Activated CD8-positive, alpha-beta memory T cell treated with anti-CD3 and anti-CD28 coated beads for 1 hour (primary cell): ENCODE measurements at regions not wholly inside any gene's neighbourhood (a gene's known extent, or its start where the extent isn't known, plus 50 kb on each side); places are given as distances from the start of the nearest gene placed in this dataset.

ENCODE experiments used
- DNase-seq, 2 donors: peaks; one replicate each; pipeline ENCODE4 v3.0.0-alpha.2; 2020; ENCODE audit warnings: low read depth in 1 of 2; ENCODE audit errors: extremely low read depth in 1 of 2

DNA sequence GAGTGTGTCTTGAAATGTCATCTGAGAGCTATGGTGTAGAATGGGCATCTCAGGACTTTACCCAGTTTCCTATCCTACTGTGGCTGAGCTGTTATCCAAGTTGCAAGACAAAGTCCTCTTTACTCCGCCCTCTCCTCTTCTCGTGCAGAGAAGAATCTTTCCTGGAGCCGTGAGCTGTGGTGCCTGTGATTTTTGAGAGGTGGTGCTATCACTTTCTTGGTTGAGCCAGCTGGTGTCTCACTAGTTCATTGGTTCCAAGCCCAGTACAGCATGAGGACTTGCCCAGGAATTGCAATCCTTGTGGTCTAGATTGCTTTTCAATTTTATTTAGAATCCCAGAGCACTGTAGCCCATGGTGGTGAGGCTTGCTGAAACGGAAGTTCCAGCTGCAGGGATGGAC lies 2300.3 kb downstream of the MAT2B start:
- no peak for DNase-seq

DNA sequence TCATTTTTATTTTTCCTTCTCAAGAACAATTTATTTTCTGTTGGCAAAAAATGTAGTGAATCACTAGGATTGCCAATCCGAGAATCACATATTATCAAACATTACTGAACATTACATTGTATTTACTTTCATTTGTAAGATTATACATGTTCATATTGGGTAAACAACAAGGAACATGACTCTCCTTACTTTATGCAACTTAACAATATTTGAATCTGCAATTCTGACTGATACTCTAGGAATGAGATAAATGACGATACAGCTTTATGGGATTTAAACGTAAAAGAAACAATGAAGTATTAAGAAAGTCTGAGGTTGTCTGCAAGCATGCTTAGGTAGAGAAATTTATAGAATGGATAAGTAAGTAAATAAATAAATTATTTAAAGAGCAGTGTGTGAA lies 2302.9 kb downstream of the MAT2B start:
- DNase-seq, result no peak

DNA sequence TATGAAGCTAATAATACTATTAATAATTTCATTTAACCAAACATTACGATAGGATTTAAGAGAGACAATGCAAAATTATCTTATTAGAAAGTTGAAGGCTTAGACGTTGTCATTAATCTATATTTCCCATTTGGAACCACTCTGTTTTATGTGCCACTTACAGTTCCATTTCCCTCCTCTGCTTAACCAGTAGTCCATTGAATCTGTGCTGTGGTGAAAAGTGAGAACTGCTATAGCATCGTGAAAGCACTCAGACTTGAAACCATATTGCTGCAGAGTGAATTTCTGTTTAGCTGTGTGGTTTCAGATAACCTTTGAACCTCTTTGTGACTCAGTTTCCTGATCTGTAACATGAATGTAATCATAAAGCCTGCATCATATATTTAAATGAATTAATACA lies 2304.5 kb downstream of the MAT2B start:
- no peak for DNase-seq

DNA sequence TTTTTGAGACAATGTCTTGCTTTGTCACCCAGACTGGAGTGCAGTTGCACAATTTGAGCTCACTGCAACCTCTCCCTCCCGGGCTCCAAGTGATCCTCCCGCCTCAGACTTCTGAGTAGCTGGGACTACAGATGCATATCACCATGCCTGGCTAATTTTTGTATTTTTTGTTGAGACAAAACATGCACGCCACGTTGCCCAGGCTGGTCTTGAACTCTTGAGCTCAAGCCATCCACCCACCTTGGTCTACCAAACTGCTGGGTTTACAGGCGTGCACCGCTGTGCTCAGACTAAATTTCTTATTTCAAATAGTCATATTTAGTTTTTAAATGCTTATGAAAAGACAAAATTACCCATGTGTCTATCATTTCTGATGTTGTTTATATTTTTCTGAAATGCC lies 2324.1 kb downstream of the MAT2B start:
- no peak for DNase-seq

DNA sequence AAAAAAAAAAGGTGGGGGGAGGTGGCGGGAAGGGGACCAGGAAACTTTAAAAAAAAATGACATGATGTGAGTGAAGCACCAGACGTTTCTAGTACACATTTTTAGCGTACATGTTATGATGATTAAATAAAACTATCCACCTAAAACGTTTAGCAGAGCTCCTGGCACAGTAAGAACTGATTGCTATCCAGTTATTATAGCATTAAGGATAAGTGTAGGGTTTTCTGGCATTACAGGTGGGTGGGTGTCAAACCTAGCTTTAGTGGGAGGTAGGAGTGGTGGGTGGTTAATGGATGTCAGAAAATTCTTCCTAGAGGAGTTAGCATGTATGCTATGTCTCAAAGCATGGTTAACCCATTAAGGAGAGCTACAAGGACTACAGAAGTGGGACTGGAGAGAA lies 2329.5 kb downstream of the MAT2B start:
- DNase-seq, result no peak

DNA sequence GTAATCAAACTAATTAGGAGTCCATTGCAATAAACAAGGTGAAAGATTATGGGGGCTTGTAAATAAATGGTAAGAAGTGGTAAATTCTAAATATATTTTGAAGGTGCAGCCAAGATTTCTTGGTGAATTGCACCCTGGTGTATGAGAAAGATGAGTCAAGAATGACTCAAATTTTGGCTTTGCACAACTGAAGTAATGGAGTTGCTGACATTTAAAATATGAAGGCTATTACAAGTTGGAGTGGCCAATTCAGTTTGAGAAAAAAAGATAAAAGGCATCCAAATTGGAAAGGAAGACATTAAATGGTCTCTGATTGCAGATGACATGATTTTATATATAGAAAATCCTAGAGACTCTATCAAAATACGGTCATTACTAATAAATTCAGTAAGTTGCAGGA lies 2330.6 kb downstream of the MAT2B start:
- no peak for DNase-seq

DNA sequence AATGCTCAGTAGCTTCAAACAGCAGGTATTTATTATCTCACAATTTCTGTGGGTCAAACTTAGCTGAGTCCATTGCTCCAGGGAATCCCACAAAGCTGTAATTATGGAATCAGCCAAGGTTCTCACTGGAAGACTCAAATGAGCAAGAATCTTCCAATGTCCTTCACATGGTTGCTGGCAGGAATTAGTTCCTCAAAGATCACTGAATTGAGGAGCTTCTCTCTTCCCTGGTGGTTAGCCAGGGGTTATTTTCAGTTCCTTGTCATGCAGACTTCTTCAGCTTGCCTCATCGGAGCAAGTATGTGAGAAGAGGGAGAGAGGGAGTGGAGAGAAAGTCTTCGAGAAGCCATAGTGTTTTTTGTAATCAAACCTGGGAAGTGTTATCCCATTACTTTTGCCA lies 2331.9 kb downstream of the MAT2B start:
- DNase-seq, result no peak

DNA sequence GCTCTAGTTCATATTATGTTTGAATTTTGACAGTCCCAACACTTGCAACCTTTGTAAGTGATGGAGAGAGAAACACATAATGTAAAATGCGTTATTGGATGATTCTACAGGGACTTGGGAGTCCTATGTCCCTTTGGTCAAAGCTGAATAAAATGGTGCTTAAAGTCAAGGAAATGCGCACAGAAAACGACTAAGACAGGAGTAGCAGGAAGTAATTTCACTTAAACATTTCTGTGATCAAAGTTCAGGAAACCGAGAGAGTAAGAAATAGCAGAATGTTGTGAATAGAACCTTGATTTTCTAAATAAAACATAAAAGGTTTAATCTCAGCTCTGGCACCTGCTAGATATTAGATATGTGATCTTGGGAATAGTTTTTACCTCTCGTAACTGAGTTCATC lies 2339.2 kb downstream of the MAT2B start:
- DNase-seq, result no peak

DNA sequence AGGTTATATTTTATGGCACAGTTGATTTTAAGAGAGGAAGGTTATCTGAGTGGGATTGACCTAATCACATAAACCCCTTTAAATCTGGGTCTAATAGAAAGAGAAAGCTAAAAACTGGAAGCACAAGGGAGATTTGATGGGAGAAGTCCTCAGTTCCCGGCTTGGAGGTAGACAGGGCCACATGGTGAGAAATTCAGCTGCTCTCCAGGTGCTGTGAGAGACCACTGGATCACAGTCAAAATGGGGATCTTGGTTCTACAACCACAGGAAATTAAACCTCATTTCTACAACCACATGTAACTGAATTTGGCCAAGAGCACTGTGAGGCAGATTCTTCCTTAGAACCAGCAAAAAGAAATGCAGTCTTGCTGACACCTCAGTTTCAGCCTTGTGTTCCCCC lies 2352.7 kb downstream of the MAT2B start:
- DNase-seq, result no peak

DNA sequence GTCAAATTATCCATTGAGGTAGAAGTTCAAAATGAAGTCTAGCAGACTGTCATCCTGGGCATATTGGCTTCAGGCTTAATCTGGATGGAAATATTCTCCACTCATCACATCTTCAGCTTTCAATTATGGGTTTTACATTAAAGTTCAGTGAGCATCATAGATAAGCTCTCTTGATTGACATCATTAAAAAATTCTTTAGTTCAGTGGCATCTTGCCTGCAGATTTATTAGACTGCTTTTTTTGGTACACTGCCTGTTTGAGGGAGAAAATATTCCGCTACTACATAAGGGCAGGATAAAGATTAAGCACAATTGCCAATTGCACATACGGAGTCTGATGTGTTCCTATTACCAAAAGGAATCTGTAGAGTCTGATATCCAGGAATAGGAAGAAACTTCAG lies 2353.8 kb downstream of the MAT2B start:
- DNase-seq, result no peak

DNA sequence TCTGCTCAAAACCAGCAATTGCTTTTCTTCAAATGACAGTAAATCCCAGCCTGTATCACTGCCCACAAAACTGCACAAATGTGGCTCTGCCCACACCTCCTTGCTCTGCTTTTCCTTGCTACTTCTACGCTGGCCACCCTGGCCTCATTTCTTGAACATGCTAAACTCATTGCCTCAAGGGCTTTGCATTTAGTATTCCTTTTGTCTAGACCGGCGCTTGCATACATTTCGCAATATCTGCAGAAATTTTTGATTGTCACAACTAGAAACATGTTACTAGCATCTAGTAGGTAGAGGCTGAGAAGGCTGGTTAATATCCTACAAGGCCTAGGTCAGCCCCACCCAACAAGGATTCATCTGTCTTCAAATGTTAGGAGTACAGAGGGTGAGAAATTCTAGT lies 2357.8 kb downstream of the MAT2B start:
- no peak for DNase-seq

DNA sequence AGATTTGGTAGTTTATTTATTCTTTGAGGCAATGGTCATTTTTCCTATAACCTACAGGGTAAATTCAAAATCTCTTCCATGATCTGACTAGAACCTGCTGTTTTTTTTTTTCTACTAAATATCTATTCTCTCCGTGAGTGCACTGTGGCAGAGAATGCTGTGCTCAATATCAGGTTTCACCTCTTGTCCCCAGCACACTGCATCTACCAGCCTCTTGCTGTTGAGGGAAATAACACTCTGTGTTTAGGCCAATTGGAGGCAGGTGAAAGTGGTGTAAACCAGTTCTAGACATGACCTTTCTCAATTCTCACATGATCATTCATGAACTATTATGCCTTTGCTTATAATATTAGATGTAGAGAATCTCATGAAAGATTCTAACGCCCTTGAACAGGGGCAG lies 2365.9 kb downstream of the MAT2B start:
- DNase-seq, result no peak

DNA sequence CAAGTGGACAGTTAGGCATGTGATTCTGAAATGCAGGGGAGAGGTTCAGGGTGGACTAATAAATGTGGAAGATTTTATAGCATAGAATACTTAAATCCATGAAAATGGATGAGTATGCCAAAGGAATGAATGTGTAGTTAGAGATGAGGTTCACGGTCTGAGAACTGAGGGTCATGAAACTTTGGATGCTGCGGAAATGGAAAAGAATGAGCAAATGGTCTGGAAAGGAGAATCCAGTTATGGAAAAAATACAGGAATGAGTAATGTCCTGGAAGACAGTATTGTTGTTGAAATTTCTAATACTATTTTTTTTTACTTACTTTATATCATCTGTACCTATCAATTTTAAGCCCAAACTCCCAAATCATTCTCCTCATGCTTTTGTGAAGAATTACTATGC lies 2369.4 kb downstream of the MAT2B start:
- no peak for DNase-seq

DNA sequence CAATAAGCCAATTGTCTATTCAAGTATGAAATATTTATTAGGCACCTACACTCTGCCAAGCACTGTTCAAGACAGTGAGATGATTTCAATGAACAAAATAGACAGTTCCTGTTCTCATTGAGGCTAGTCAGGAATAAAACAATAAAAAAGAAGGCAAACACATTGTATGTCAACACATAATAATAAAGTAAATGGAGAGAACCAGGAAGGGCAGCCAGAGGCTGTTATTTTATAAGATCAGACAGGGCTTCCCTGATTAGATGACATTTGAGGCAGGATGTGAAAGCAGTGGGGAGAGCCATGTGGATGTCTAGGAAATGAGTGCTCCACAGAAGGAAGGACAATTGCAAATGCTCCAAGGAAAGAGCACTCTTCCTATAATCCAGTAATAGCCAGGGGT lies 2371.1 kb downstream of the MAT2B start:
- DNase-seq, result no peak

DNA sequence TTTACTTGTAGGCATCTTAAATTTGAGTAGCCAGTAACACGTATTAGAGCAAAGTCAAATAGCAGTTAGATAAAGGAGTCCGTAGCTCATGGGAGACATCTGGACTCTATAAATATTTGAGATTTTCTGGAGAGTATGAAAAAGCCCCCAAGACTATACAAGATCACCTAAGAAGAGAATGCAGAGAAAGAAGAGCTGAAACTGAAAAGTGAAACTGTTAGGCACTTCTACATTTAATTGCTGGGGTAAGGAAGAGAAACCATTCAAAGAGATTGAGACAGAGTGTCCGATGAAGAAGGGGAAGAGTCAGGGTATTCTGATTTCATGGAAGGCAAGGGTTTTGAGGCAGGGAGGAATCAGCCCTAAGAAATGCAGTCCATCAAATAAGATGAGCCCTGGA lies 2372.1 kb downstream of the MAT2B start:
- DNase-seq, result no peak

DNA sequence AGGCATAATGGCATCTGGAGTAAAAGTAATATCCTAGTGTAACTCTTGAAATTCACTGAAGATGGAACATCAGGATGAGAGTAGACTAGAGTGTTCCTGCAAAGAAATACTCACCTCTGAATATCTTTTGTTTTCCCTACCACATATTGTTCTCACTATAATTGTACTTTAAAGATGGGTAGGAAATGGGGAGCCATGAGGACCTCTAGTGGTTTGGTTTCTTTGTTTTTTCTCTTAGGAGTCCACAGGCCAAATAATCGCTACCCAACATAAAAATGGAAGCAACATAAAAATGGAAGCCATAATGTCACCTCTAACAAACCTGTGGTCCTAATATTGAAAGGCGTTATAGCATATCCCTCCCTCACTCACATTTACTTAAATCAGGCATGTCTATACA lies 2375.8 kb downstream of the MAT2B start:
- no peak for DNase-seq

DNA sequence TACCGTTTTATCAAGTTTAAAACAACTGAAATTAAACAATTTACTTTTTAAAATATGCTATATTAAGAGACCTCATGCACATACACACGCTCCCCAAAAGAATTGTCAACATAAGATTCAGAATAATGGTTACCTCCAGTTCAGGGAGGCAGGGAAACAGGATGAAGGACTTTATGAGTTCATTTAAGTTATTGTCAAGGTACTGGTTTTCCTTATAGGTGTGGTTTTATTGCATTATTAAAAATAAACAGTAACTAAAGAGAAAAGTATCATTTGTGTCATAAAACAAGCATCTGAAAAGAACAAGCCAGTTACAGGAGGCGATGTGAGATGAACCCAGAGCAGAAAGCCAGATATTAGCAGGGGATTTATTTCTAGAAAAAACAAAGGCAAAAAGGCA lies 2376.7 kb downstream of the MAT2B start:
- DNase-seq, result no peak

DNA sequence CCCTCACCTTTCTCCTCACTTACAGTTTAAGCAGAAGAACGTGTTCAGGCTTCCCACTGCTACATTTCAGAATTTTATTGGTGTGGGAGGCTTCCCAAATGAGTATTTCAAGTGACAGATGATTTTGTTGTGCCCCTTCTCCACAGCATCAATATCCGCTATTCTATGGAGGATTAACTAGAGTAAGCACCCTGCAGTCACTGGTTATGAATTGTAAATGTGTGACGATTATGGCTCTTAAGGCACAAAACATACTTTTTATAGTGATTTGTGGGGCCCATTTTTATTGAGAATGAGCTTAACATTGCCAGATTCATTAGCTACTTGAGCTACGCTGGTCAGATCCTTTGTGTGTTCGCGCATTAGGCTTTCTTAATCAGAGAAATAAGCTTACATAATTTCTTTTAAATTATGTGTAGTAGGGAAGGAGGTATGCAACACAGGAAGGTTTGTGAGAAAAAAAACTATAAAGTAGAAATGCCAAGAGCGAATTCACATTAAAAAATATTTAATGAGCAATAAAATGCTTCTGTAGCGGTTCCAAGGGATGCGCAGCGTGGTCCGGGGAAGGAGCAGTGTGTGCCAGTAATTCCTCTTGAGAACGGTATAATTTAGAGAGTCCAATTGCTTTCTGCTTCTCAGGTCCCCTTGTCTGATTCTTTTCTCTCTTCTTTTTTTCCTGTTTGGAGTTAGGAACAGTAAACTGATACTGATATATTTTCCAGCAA lies 2380.4 kb downstream of the MAT2B start:
- DNase-seq, result no peak

DNA sequence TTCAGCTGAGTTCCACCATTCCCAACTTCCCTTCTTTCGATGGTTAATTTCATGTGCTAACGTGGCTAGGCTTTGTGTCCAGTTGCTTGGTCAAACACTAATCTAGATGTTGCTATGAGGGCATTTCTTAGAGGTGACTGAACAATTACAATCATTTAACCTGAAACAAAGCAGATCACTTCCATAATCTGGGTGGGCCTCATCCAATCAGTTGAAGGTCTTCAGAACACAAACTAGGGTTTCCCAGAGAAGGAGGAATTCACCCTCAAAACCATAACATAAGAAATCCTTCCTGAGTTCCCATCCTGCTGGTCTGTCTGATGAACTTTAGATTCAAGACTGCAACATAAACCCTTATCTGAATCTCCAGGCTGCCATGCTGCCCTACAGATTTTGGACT lies 2381.7 kb downstream of the MAT2B start:
- no peak for DNase-seq

DNA sequence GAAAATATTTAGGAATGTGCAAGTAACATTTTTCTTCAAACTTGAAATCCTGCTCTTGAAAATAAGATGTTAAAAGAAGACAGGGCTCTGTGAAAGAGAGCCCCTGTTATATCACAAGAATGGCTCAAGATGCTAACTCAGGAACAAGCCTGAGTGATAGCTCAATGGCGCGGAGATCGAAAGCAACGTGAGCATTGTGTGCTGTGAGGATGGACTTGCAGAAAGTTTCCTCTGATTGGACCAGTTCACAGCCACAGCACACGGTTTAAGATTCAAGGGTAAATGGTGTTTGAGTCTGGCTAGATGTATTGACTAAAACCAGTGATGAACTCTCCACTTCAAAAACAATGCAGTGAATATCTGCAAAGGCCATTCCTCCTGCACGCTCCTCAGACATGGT lies 2387.0 kb downstream of the MAT2B start:
- DNase-seq, result no peak

DNA sequence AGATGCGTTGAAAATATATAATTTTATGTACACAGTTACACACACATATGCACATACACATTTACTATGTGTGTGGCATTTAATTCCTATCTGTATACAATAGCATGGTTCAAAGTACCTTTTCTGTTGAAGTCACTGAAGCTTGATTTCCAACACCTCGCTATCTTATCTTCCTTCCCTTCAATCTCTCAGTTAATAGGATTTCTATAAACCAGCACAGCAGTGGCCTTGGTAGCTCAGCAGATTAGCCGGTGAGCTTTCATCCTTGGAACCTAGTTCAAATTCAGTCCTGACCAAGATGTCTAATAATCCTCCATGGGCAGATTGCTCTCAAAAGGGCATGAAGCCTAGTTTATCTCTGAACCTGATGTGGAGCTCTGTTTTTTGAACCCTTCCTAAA lies 2389.5 kb downstream of the MAT2B start:
- DNase-seq, result no peak

DNA sequence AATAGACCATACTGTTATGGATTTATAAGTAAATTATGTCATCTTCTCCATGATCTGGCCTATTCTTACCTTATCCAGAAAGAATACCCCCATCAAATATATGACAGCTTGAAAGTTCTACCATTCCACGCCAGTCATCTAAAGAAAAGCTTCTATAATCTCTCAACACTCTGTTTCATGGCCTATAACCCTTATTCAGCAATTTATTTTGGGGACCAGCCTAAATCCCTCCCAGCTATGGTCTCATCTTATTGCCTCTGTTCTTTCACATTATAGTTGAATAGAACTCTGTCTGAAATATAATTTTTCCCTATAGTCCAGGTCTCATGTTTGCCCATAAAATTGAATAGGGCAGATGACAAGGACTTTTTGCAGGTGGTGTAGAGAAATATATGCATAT lies 2387.6 kb upstream of the WWC1 start:
- no peak for DNase-seq

DNA sequence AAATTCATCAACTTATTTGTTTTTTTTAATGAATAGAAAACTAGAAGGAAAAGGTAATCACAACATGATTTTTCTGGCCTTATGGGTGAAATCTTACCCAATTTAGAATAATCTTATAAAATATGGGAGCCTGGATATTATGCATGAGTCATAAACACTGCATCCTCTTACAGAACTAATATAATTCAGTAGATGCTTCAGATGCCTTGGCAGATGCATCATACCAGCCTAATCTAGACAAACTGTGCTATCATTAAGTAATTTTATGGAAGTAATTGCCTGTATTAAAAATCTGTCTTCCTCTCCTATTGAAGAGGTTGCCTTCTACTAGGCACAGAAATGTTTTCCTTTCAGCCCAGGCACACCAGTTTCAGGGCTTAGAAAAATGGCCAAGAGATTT lies 2384.6 kb upstream of the WWC1 start:
- no peak for DNase-seq
